ENCODE measurements at regions not wholly inside any gene's neighbourhood (a gene's known extent, or its start where the extent isn't known, plus 50 kb on each side); places are given as distances from the start of the nearest gene placed in this dataset.

GRCh38 chr12:127635838-127636237, 631.1 kb upstream of the TMEM132C start:
- TF ChIP-seq CTCF (IDR thresholded peaks at IDR 0.05) (no peak), POLR2A (IDR thresholded peaks at IDR 0.05) (no peak)
